KMS-11 (cell line): ENCODE measurements at regions not wholly inside any gene's neighbourhood (a gene's known extent, or its start where the extent isn't known, plus 50 kb on each side); places are given as distances from the start of the nearest gene placed in this dataset.
A peak's percentile ranks its signal among the peaks of the same experiment; 100 is the strongest.

ENCODE experiments used
- H2AFZ ChIP-seq: fragments of 200-600 bp; sonication (generic); 2 replicates; pipeline ENCODE4 v1.6.1; 2016; ENCODE audit warnings: antibody characterized with exemption, mixed run types, low read depth
- H3K27ac ChIP-seq: fragments of 200-600 bp; sonication (generic); 2 replicates; pipeline ENCODE4 v1.6.1; 2016; ENCODE audit warnings: mild to moderate bottlenecking, mixed run types
- H3K27me3 ChIP-seq: fragments of 200-600 bp; sonication (generic); 2 replicates; pipeline ENCODE4 v1.6.1; 2017; ENCODE audit warnings: mild to moderate bottlenecking, low read depth, mixed run types, moderate library complexity; ENCODE audit not compliant: insufficient read depth
- H3K36me3 ChIP-seq: fragments of 200-600 bp; sonication (generic); 2 replicates; pipeline ENCODE4 v1.6.1; 2017; ENCODE audit warnings: mild to moderate bottlenecking, mixed run types; ENCODE audit not compliant: insufficient read depth
- H3K4me1 ChIP-seq: fragments of 200-600 bp; sonication (generic); 2 replicates; pipeline ENCODE4 v1.6.1; 2016; ENCODE audit warnings: mild to moderate bottlenecking, low read depth, mixed run types; ENCODE audit not compliant: poor library complexity, severe bottlenecking
- H3K4me2 ChIP-seq: fragments of 200-600 bp; sonication (generic); 2 replicates; pipeline ENCODE4 v1.7.0; 2016; ENCODE audit warnings: mild to moderate bottlenecking, mixed run types
- H3K4me3 ChIP-seq: fragments of 200-600 bp; sonication (generic); IDR thresholded peaks from 2 replicates; pipeline ENCODE4 v1.6.1; 2017; ENCODE audit warnings: low read depth, low read length, mixed read lengths; ENCODE audit not compliant: insufficient read depth
- H3K79me2 ChIP-seq: fragments of 200-600 bp; sonication (generic); 2 replicates; pipeline ENCODE4 v1.6.1; 2016; ENCODE audit warnings: low read depth, mixed run types; ENCODE audit not compliant: insufficient read depth
- H3K9ac ChIP-seq: fragments of 200-600 bp; sonication (generic); 2 replicates; pipeline ENCODE4 v1.6.1; 2016; ENCODE audit warnings: mild to moderate bottlenecking, mixed run types
- H4K20me1 ChIP-seq: fragments of 200-600 bp; sonication (generic); 2 replicates; pipeline ENCODE4 v1.6.1; 2016; ENCODE audit warnings: mild to moderate bottlenecking, mixed run types; ENCODE audit not compliant: insufficient read depth
- CTCF ChIP-seq: fragments of 200-600 bp; sonication (generic); conservative IDR thresholded peaks from 2 replicates; pipeline ENCODE4 v1.6.1; 2017; ENCODE audit warnings: low read depth, mild to moderate bottlenecking, antibody characterized with exemption, low read length, moderate library complexity, mixed read lengths

GRCh38 chr3:5499404-5499803 is 311.9 kb downstream of the EDEM1 start:
- no peak overlapping the region for H3K4me3 ChIP-seq
- H4K20me1 ChIP-seq: no peaks in the 10 kb centered on the region
- no peak for TF ChIP-seq CTCF
- H3K79me2 ChIP-seq: no peaks in the 10 kb centered on the region
- no peak overlapping the region for H2AFZ ChIP-seq
- peaks cover 14% of the 10 kb centered on the region for H3K4me1 ChIP-seq
- H3K9ac ChIP-seq: no peak overlapping the region
- no peaks in the 10 kb centered on the region for H3K27me3 ChIP-seq
- H3K36me3 ChIP-seq: no peaks in the 10 kb centered on the region
- H3K4me2 ChIP-seq: peak overlapping the region; percentile 34; the same call in 1 of the 2 replicates
- H3K27ac ChIP-seq: no peak overlapping the region

GRCh38 chr3:5503136-5503535 is 315.6 kb downstream of the EDEM1 start:
- H3K79me2 ChIP-seq: no peaks in the 10 kb centered on the region
- H3K4me3 ChIP-seq: no peak overlapping the region

GRCh38 chr3:5504135-5504534 is 316.6 kb downstream of the EDEM1 start:
- Histone ChIP-seq H3K27me3 (no peaks in the 10 kb centered on the region), H3K4me2 (no peak overlapping the region), H3K27ac (no peak overlapping the region), H2AFZ (no peak overlapping the region), H3K4me3 (no peak overlapping the region), H4K20me1 (no peaks in the 10 kb centered on the region), H3K9ac (no peak overlapping the region), H3K79me2 (no peaks in the 10 kb centered on the region), H3K4me1 (peaks cover 10% of the 10 kb centered on the region), H3K36me3 (no peaks in the 10 kb centered on the region)
- no peak for TF ChIP-seq CTCF

More at GRCh38 chr3:5503136-5503535, 315.6 kb downstream of the EDEM1 start:
- no peak overlapping the region for H3K27ac ChIP-seq
- H2AFZ ChIP-seq: no peak overlapping the region
- peaks cover 14% of the 10 kb centered on the region for H3K4me1 ChIP-seq
- no peaks in the 10 kb centered on the region for H3K36me3 ChIP-seq
- TF ChIP-seq CTCF: no peak
- no peaks in the 10 kb centered on the region for H4K20me1 ChIP-seq
- H3K27me3 ChIP-seq: no peaks in the 10 kb centered on the region
- H3K9ac ChIP-seq: no peak overlapping the region
- no peak overlapping the region for H3K4me2 ChIP-seq

DNA sequence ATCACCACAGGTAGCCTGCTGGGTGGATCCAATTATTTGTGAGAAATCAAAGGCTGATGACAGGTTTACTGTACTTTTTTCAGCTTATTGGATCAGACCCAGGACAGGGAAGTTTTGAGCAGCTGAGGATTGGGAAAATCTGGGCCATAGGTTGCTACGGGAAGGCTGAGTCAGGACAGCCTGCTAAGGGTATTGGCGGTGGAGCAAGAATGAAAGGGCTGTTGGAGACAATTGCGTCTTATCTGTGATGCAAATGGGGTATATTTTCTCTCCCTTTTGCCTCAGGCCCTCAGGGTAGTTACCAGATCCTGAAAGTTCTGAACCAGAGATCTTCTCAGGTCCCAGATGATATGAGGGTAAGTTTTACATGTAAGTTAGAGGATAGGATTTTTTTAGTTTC is 317.7 kb downstream of the EDEM1 start:
- Histone ChIP-seq H2AFZ (no peak overlapping the region), H4K20me1 (no peaks in the 10 kb centered on the region), H3K9ac (no peak overlapping the region), H3K4me1 (peaks cover under 1% of the 10 kb centered on the region), H3K36me3 (no peaks in the 10 kb centered on the region), H3K4me3 (no peak overlapping the region), H3K27ac (no peak overlapping the region), H3K79me2 (no peaks in the 10 kb centered on the region), H3K4me2 (no peak overlapping the region), H3K27me3 (no peaks in the 10 kb centered on the region)
- TF ChIP-seq CTCF: no peak
